ENCODE measurements at regions not wholly inside any gene's neighbourhood (a gene's known extent, or its start where the extent isn't known, plus 50 kb on each side); places are given as distances from the start of the nearest gene placed in this dataset.

GRCh38 chr1:82494117-82494516, 693.4 kb downstream of the ADGRL2 start:
- no peak for TF ChIP-seq NR2F1 (conservative IDR thresholded peaks at IDR 0.05)
- no peak for TF ChIP-seq YY1 (IDR thresholded peaks at IDR 0.05; ENCODE audit: low read depth, low read length)
- no peak for TF ChIP-seq YBX1 (IDR thresholded peaks at IDR 0.05)
- TF ChIP-seq CTCF (IDR thresholded peaks at IDR 0.05 in 2 of 3, conservative IDR thresholded peaks at IDR 0.05 in 1 of 3; ENCODE audit: control insufficient read depth in 2 of 3, extremely low read depth in 1 of 3, insufficient read depth in 1 of 3, low read depth in 3 of 3, low read length in 3 of 3) = no peak
